ENCODE measurements at regions not wholly inside any gene's neighbourhood (a gene's known extent, or its start where the extent isn't known, plus 50 kb on each side); places are given as distances from the start of the nearest gene placed in this dataset.

DNA sequence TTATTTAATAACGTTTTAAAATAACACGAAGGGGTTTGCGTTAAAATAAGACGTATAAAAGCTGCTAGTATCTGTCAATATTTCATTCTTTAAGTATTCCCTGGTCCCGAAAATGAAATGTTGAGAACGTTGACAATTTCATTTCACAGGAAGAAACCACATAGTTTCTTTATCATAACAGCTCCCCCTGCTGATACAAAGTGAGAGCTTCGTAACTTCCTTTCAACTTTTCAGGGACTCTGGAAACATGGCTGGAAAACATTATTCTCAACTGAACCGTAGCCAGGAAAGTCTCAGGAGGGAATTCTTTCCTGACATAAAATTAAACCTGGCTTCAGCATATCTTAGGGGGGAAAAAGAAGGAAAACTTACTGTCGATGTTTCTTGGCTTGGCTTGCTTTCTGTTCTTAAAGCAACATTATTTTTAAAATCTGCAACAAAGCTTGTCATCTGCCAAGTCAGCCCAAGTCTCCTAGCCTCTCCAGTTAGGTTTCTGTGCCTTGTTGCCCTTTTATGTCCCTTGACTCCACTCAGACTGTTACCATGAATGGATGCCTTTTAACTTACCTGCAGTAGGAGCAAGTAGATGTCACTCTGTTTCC is 122.9 kb upstream of the DAB2 start:
- Histone ChIP-seq H3K4me3 (no peak overlapping the region), H3K36me3 (ENCODE audit: low read depth, missing control alignments) (no peaks in the 10 kb centered on the region), H3K4me1 (peaks cover 12% of the 10 kb centered on the region), H3K27me3 (no peaks in the 10 kb centered on the region), H3K9me3 (no peaks in the 10 kb centered on the region), H3K27ac (no peak overlapping the region)
- peak; percentile 57 for DNase-seq
- TF ChIP-seq, protein P1, sequence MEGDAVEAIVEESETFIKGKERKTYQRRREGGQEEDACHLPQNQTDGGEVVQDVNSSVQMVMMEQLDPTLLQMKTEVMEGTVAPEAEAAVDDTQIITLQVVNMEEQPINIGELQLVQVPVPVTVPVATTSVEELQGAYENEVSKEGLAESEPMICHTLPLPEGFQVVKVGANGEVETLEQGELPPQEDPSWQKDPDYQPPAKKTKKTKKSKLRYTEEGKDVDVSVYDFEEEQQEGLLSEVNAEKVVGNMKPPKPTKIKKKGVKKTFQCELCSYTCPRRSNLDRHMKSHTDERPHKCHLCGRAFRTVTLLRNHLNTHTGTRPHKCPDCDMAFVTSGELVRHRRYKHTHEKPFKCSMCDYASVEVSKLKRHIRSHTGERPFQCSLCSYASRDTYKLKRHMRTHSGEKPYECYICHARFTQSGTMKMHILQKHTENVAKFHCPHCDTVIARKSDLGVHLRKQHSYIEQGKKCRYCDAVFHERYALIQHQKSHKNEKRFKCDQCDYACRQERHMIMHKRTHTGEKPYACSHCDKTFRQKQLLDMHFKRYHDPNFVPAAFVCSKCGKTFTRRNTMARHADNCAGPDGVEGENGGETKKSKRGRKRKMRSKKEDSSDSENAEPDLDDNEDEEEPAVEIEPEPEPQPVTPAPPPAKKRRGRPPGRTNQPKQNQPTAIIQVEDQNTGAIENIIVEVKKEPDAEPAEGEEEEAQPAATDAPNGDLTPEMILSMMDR (IDR thresholded peaks at IDR 0.05) = peak; percentile 65 to 72 (median 71)
- TF ChIP-seq POLR2A (IDR thresholded peaks at IDR 0.05) = no peak
- WGBS, 2 donors = 13 to 22% methylated on average over 9 of the region's 9 CpGs
- intact Hi-C loops (cut with DNase I; ENCODE audit: low total_unique reads) = loop anchor here (10.0 kb wide), 1 partner anchor 173 kb away; no protein-coding TSS in a partner anchor

DNA sequence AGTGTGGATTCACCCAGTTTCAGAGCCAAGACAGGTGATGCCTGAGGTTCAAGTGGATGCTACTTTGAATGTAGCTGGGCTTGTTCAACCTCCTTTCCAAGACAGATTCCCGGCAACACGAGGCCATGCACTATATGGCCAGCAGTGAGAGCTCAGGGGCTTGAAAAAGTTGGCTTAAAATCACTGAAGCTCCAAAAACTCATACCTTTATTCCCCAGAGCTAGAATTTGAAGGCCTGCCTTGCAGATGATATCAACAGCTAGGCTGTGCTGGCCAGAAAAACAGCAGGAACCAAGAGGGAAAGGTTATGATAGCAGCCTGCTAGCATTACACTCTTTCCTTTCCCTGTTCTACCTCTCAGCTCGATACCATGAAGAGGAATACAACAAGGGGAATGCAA is 120.2 kb upstream of the DAB2 start:
- no peak for TF ChIP-seq POLR2A (IDR thresholded peaks at IDR 0.05)
- TF ChIP-seq, protein P1 (IDR thresholded peaks at IDR 0.05) = no peak
- intact Hi-C loops (cut with DNase I; ENCODE audit: low total_unique reads) = loop anchor here (10.0 kb wide), 1 partner anchor 170 kb away; no protein-coding TSS in a partner anchor
- WGBS, 2 donors = 60 to 64% methylated on average over 3 of the region's 3 CpGs
- DNase-seq = no peak
- Histone ChIP-seq H3K27me3 (no peaks in the 10 kb centered on the region), H3K4me3 (no peak overlapping the region), H3K4me1 (peaks cover 12% of the 10 kb centered on the region), H3K36me3 (ENCODE audit: low read depth, missing control alignments) (no peaks in the 10 kb centered on the region), H3K27ac (no peak overlapping the region), H3K9me3 (no peaks in the 10 kb centered on the region)

DNA sequence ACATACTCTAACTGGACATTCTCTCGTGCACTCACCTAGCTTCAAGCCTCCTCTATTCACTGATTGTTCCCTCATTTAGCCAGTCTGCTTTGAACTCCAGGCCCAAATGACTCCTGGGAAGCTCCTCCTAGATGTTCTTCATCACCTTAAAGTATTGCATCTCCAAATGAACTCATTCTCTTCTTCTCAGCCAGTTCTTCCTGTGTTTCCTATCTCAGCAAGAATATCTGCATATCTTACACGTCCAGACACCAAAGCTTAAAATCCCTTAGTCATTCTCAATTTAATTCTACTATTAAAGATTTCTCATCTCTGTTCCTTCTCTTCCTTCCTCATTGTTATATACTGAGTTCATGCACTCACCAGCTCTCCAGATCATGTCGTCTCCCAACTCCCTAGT is 118.6 kb upstream of the DAB2 start:
- no peak overlapping the region for H3K4me3 ChIP-seq
- DNase-seq = no peak
- no peaks in the 10 kb centered on the region for H3K36me3 ChIP-seq (ENCODE audit: low read depth, missing control alignments)
- H3K9me3 ChIP-seq = no peaks in the 10 kb centered on the region
- no peaks in the 10 kb centered on the region for H3K27me3 ChIP-seq
- intact Hi-C loops (cut with DNase I; ENCODE audit: low total_unique reads) = loop anchor here (10.0 kb wide), 1 partner anchor 169 kb away; no protein-coding TSS in a partner anchor
- no peak for TF ChIP-seq POLR2A (IDR thresholded peaks at IDR 0.05)
- TF ChIP-seq, protein P1 (IDR thresholded peaks at IDR 0.05) = no peak
- 61 to 85% methylated on average over 3 of the region's 3 CpGs for WGBS, 2 donors
- H3K4me1 ChIP-seq = peaks cover 26% of the 10 kb centered on the region
- H3K27ac ChIP-seq = no peak overlapping the region

DNA sequence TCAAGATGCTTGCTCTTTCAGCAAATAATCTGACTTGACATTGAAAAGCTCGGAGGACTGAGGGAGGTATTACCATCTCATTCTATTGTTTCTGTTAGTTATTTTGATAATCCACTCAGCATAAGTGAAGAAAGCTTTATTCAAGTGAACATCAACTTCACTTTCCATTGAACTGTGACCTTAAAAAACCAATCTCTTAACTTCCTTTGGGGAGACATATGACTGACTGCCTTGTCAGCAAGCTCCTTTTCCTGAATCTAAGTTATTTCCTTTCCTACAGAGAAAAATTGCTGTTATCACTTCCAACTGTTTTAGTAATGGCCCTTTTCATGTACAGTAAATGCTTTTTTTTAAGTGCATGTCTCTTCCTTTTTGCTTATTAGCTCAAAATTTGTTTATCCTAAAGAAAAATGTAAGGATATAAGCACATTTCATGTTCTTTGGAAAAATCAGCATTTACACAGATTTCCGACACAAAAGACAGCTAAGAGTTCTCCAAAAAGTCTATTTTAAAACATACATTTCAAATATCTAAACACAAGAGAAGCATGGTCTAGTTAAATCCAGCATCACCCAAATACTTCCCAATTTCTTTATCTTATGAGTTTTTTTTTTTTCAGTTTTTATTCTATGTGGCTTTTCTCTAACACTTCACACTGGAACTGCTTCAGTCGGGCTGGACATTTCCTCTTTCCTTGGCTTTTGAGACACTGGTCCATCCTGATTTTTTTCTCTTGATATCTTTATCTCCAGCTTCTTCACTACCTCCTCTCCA is 117.9 kb upstream of the DAB2 start:
- DNase-seq = no peak
- intact Hi-C loops (cut with DNase I; ENCODE audit: low total_unique reads) = loop anchor here (10.0 kb wide), 1 partner anchor 168 kb away; no protein-coding TSS in a partner anchor
- H3K36me3 ChIP-seq (ENCODE audit: low read depth, missing control alignments) = no peaks in the 10 kb centered on the region
- H3K4me1 ChIP-seq = peaks cover 22% of the 10 kb centered on the region
- 77 to 87% methylated on average over 3 of the region's 3 CpGs for WGBS, 2 donors
- no peak overlapping the region for H3K27ac ChIP-seq
- no peaks in the 10 kb centered on the region for H3K27me3 ChIP-seq
- no peak overlapping the region for H3K4me3 ChIP-seq
- H3K9me3 ChIP-seq = no peaks in the 10 kb centered on the region
- no peak for TF ChIP-seq POLR2A (IDR thresholded peaks at IDR 0.05)
- TF ChIP-seq, protein P1 (IDR thresholded peaks at IDR 0.05) = no peak

All from testis (tissue), 2 donors.